GM23338 (cell line): ENCODE measurements at regions not wholly inside any gene's neighbourhood (a gene's known extent, or its start where the extent isn't known, plus 50 kb on each side); places are given as distances from the start of the nearest gene placed in this dataset.

Experiments used
- ATAC-seq: fragments of 200-7000 bp; cut with Tn5 transposase; 3 replicates; pipeline ENCODE4 v1.9.1; 2020
- DNase-seq: peaks from one replicate; pipeline ENCODE4 v3.0.0-alpha.2; 2015; ENCODE audit warnings: low spot score
- H2AFZ ChIP-seq: fragments of 200-600 bp; sonication (generic); 2 replicates; pipeline ENCODE4 v1.8.0; 2016; ENCODE audit warnings: antibody characterized with exemption, mild to moderate bottlenecking, moderate library complexity
- H3F3A ChIP-seq: fragments of 200-600 bp; sonication (generic); replicated peaks from 2 replicates; pipeline ENCODE4 v1.8.0; 2017; ENCODE audit warnings: antibody characterized with exemption, mixed run types, low read depth
- H3K27ac ChIP-seq: fragments of 200-600 bp; sonication (generic); 2 replicates; pipeline ENCODE4 v1.6.1; 2016; ENCODE audit warnings: low read depth
- H3K27me3 ChIP-seq: fragments of 200-600 bp; sonication (generic); 2 replicates; pipeline ENCODE4 v1.8.0; 2016; ENCODE audit warnings: mild to moderate bottlenecking, mixed run types, moderate library complexity; ENCODE audit not compliant: insufficient read depth
- H3K36me3 ChIP-seq: fragments of 200-600 bp; sonication (generic); 2 replicates; pipeline ENCODE4 v1.8.0; 2016; ENCODE audit warnings: mild to moderate bottlenecking; ENCODE audit not compliant: insufficient read depth
- H3K4me1 ChIP-seq: fragments of 200-600 bp; sonication (generic); 2 replicates; pipeline ENCODE4 v1.8.0; 2016; ENCODE audit warnings: mild to moderate bottlenecking, moderate library complexity; ENCODE audit not compliant: insufficient read depth
- H3K4me2 ChIP-seq: fragments of 200-600 bp; sonication (generic); 2 replicates; pipeline ENCODE4 v1.7.1; 2017; ENCODE audit warnings: mixed run types
- H3K4me3 ChIP-seq: fragments of 200-600 bp; sonication (generic); 2 replicates; pipeline ENCODE4 v1.6.1; 2016; ENCODE audit warnings: mixed run types
- H3K79me2 ChIP-seq: fragments of 200-600 bp; sonication (generic); replicated peaks from 2 replicates; pipeline ENCODE4 v1.8.0; 2017; ENCODE audit warnings: mild to moderate bottlenecking; ENCODE audit not compliant: insufficient read depth
- H3K9me2 ChIP-seq: fragments of 200-600 bp; sonication (generic); 2 replicates; pipeline ENCODE4 v1.8.0; 2017; ENCODE audit not compliant: insufficient read depth
- H4K20me1 ChIP-seq: fragments of 200-600 bp; sonication (generic); replicated peaks from 2 replicates; pipeline ENCODE4 v1.8.0; 2017; ENCODE audit warnings: mild to moderate bottlenecking; ENCODE audit not compliant: insufficient read depth
- H3K27ac Mint-ChIP-seq: 2 replicates; pipeline ENCODE4 v1.8.0; 2020; ENCODE audit warnings: inconsistent platforms, mild to moderate bottlenecking, moderate library complexity, mixed read lengths
- H3K27me3 Mint-ChIP-seq: 3 replicates; pipeline ENCODE4 v1.8.0; 2022; ENCODE audit warnings: low read depth, mild to moderate bottlenecking, moderate library complexity, mixed read lengths, inconsistent platforms; ENCODE audit not compliant: insufficient read depth, poor library complexity
- H3K36me3 Mint-ChIP-seq: 3 replicates; pipeline ENCODE4 v1.8.0; 2021; ENCODE audit warnings: low read depth, mild to moderate bottlenecking, inconsistent platforms, moderate library complexity, mixed read lengths
- H3K4me1 Mint-ChIP-seq: 3 replicates; pipeline ENCODE4 v1.8.0; 2020; ENCODE audit warnings: mild to moderate bottlenecking, inconsistent platforms, mixed read lengths
- H3K4me3 Mint-ChIP-seq: 3 replicates; pipeline ENCODE4 v1.8.0; 2021; ENCODE audit warnings: moderate library complexity, mild to moderate bottlenecking, inconsistent platforms, mixed read lengths
- H3K9me3 Mint-ChIP-seq: 3 replicates; pipeline ENCODE4 v1.8.0; 2020; ENCODE audit warnings: moderate library complexity, mild to moderate bottlenecking, inconsistent platforms, mixed read lengths
- CREB1 ChIP-seq: fragments of 250-450 bp; sonication (Bioruptor Pico); IDR thresholded peaks from 2 replicates; pipeline ENCODE4 v1.5.0; 2020; ENCODE audit warnings: low read depth, mild to moderate bottlenecking, moderate library complexity
- CTCF ChIP-seq, 2 experiments: fragments of 200-600 bp in 1 of 2; sonication (generic) in 1 of 2; conservative IDR thresholded peaks; 2 replicates each; pipeline versions ENCODE4 v1.5.1 to v1.6.1; 2016 to 2017; ENCODE audit warnings: antibody characterized with exemption in 2 of 2, low read depth in 2 of 2, mild to moderate bottlenecking in 2 of 2, moderate library complexity in 1 of 2
- EZH2 ChIP-seq: fragments of 200-600 bp; sonication (generic); IDR thresholded peaks from one replicate; pipeline ENCODE4 v1.8.0; 2017; ENCODE audit warnings: antibody characterized with exemption, mild to moderate bottlenecking, low read depth; ENCODE audit not compliant: unreplicated experiment
- EZH2phosphoT487 ChIP-seq: fragments of 200-600 bp; sonication (generic); IDR thresholded peaks from one replicate; pipeline ENCODE4 v1.8.1; 2018; ENCODE audit warnings: antibody characterized with exemption; ENCODE audit not compliant: unreplicated experiment
- JUNB ChIP-seq: IDR thresholded peaks from one replicate; pipeline ENCODE4 v1.6.1; 2016; ENCODE audit warnings: antibody characterized with exemption; ENCODE audit not compliant: unreplicated experiment
- NANOG ChIP-seq: IDR thresholded peaks from 2 replicates; pipeline ENCODE4 v1.6.1; 2016; ENCODE audit warnings: antibody characterized with exemption, borderline replicate concordance
- POLR2AphosphoS5 ChIP-seq: IDR thresholded peaks from 2 replicates; pipeline ENCODE4 v1.6.1; 2016; ENCODE audit warnings: antibody characterized with exemption, low read depth
- REST ChIP-seq: IDR thresholded peaks from one replicate; pipeline ENCODE4 v1.6.1; 2018; ENCODE audit warnings: antibody characterized with exemption; ENCODE audit not compliant: unreplicated experiment
- STAT1 ChIP-seq: IDR thresholded peaks from one replicate; pipeline ENCODE4 v1.6.1; 2016; ENCODE audit warnings: antibody characterized with exemption; ENCODE audit not compliant: unreplicated experiment
- ZNF114 ChIP-seq: fragments of 250-450 bp; sonication (Bioruptor Pico); IDR thresholded peaks from 2 replicates; pipeline ENCODE4 v1.5.0; 2020; ENCODE audit warnings: mild to moderate bottlenecking, moderate library complexity
- ZNF331 ChIP-seq: fragments of 250-450 bp; sonication (Bioruptor Pico); IDR thresholded peaks from 2 replicates; pipeline ENCODE4 v1.5.0; 2020; ENCODE audit warnings: low read depth, mild to moderate bottlenecking, moderate library complexity
- ZNF462 ChIP-seq: fragments of 250-450 bp; sonication (Bioruptor Pico); IDR thresholded peaks from 2 replicates; pipeline ENCODE4 v1.5.0; 2020; ENCODE audit warnings: mild to moderate bottlenecking, moderate library complexity

GRCh38 chr9:12625844-12626243 lies 67.3 kb upstream of the TYRP1 start (continued):
- TF ChIP-seq CTCF (conservative IDR thresholded peaks at IDR 0.05; ENCODE audit: low read depth in 2 of 2), result no peak

- no peaks in the 10 kb centered on the region for H3F3A ChIP-seq
- no peaks in the 10 kb centered on the region for H3K36me3 ChIP-seq
- H3K4me1 ChIP-seq, result peaks cover 20% of the 10 kb centered on the region; the same call in 1 of the 2 replicates
- DNase-seq (no peak), ATAC-seq (no peak)
- H4K20me1 ChIP-seq, result no peaks in the 10 kb centered on the region
- H3K4me2 ChIP-seq, result no peak overlapping the region
- peaks cover 8% of the 10 kb centered on the region; the same call in 1 of the 2 replicates for H3K9me2 ChIP-seq
- Mint-ChIP-seq H3K27ac (no peak overlapping the region), H3K9me3 (no peaks in the 10 kb centered on the region), H3K36me3 (no peaks in the 10 kb centered on the region), H3K27me3 (peaks cover 3% of the 10 kb centered on the region), H3K4me1 (peaks cover 18% of the 10 kb centered on the region), H3K4me3 (no peak overlapping the region)
- H3K27ac ChIP-seq, result no peak overlapping the region
- H3K27me3 ChIP-seq, result no peaks in the 10 kb centered on the region
- H3K79me2 ChIP-seq, result no peaks in the 10 kb centered on the region
- no peak overlapping the region for H2AFZ ChIP-seq
- H3K4me3 ChIP-seq, result no peak overlapping the region
- TF ChIP-seq EZH2phosphoT487 (no peak), STAT1 (no peak), ZNF462 (CRISPR knock-in tag) (no peak), CREB1 (CRISPR knock-in tag) (no peak), CTCF (conservative IDR thresholded peaks at IDR 0.05; ENCODE audit: low read depth in 2 of 2) (no peak), ZNF114 (no peak), POLR2AphosphoS5 (no peak), NANOG (no peak), REST (no peak), JUNB (no peak), ZNF331 (CRISPR knock-in tag) (no peak), EZH2 (no peak)
Measured at GRCh38 chr9:12627096-12627495, 66.1 kb upstream of the TYRP1 start.
